ENCODE measurements at regions not wholly inside any gene's neighbourhood (a gene's known extent, or its start where the extent isn't known, plus 50 kb on each side); places are given as distances from the start of the nearest gene placed in this dataset.
"Not testable (repeated sequence)": the region's sequence is repeated elsewhere in the genome, so short reads cannot be mapped to it uniquely, and the experiment has no call there.

DNA sequence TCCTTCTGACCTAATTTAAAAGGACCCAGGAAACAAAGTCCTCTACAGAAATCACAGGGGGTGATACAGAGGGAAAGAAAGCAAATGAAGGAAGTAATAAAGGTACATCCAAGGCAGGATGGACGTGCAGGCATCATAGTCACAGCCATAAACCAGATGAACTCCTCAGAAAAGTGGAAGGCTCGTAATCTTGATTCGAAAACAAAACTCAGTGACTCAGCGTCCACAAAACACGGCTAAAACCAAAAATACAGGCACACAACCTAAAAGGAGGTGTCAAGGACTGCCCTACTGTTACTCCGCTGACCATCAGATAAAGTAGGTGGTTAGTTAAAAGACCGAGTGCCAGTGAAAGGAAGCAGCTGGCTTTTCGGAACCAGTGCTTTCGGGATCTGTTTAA, 81.5 kb downstream of the TRIM69 start:
- DNase-seq: not testable (repeated sequence)

- DNase-seq: not testable (repeated sequence)
These were observed 83.1 kb downstream of the TRIM69 start for GRCh38 chr15:44819331-44819987.

DNA sequence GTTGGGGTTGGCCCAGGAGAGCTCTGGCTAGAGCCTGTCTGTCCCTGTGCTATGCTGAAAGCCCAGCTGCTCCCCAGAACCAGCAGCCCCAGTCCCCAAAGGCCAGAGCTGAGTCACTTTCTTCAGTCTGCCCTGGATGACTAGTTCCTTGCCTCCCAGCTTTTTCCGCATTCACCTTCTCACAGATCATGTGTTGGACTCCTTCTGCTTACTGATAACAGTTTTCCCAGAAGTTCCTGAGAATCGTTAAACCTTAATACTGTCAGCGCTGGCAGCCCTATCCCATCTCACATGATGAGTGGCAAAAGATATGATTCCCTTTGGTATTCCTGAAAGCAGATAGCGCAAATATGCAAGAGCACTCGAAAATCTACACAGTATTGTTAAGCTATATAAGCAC, 84.2 kb downstream of the TRIM69 start:
- not testable (repeated sequence) for DNase-seq

- DNase-seq: not testable (repeated sequence)
These were observed 84.6 kb downstream of the TRIM69 start for GRCh38 chr15:44820967-44821366.

DNA sequence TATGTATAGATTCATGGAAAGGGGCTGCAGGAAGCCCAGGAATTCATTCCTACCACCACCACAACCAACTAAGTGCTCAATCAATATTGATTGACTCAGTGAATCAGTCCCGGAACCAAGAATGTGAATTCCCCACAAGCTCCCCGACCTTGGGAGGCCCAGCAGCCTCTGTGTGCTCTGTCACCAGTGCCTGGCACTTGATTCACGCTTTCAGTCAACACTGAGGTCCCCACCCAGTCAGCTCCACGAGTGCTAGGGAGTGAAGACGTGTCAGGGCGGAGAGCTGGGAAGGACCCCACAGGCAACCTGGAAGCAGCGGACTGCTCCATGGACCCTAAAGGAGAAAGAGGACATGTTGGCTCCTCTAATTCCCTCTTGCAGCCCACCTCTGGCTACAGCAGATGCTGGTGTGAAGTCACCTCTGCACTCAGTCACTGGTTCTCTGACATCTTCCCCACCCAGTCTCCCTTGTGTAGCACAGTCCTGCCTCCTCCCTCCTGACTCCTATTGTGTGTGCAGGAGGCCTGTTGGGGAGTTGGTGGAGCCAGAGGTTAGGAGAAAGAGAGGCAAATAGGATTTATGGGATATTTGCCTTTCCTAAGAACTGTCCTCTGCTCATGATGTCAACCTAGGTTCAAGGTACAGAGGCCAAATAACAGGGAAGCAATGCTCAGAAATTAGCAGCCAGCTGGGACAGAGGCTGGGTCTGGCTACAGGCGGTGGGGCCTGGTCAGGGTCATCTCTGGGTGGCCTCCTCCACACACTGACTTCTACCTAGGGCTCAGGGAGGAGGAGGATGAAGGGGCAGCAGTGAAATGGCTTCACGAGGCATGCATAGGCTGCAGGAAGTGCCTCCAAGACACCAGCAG, 88.2 kb downstream of the TRIM69 start:
- not testable (repeated sequence) for DNase-seq

- DNase-seq: not testable (repeated sequence)
These were observed 90.3 kb downstream of the TRIM69 start for GRCh38 chr15:44826583-44826982.

GRCh38 chr15:44828229-44828914, 92.0 kb downstream of the TRIM69 start:
- DNase-seq: not testable (repeated sequence)

DNA sequence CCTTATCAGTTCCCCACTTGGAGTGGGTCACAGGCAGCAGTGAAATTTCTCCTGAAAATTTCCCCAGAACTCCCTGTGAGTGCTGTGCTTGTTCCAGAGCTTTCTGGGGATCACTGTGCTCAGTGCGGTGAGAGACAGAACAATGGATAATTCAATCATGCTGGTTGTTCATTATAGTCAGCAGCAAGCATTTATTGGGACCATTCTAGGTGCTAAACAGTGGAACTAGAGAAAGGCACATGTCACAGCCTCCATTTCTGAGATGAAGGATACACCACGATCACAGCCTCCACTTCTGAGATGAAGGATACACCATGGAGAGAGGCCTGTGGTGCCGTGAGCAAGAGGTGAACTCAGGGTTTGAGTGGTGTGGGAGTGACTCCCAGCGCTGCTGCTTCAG, 92.8 kb downstream of the TRIM69 start:
- DNase-seq: not testable (repeated sequence)

- not testable (repeated sequence) for DNase-seq
These were observed 94.5 kb downstream of the TRIM69 start for GRCh38 chr15:44830692-44831408.

GRCh38 chr15:44831409-44831741, 95.0 kb downstream of the TRIM69 start:
- not testable (repeated sequence) for DNase-seq

- DNase-seq: not testable (repeated sequence)
These were observed 95.8 kb downstream of the TRIM69 start for GRCh38 chr15:44832133-44832532.

DNA sequence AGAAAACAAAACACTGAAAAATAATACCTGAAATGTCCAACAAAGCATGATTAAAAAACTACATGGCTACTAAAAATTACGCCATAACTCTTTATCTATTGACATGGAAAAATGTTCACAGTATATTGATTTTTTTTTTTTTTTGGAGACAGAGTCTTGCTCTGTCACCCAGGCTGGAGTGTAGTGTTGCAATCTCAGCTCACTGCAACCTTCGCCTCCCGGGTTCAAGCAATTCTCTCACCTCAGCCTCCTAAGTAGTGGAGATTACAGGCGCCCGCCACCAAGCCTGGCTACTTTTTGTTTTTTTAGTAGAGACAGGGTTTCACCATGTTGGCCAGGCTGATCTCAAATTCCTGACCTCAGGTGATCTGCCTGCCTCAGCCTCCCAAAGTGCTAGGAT, 96.8 kb downstream of the TRIM69 start:
- not testable (repeated sequence) for DNase-seq

DNA sequence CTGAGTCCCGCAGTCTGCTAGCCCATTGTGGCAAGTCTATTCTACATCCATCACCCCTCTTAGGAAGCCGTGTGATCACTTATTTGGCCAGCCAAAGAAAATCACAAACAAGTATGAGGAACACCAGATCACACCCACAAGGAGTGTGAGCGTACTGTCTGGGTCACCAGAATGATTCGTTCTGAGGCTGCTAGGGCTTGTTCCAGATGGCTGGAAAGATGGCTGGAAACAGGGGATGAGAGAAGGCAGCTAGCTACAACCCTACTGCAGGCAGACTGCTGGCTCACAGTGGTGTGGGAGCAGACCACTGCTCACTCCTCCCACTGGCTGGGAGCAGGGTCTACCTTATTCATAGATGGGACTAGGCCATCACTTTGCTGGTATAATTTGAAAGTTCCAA, 97.4 kb downstream of the TRIM69 start:
- not testable (repeated sequence) for DNase-seq

DNA sequence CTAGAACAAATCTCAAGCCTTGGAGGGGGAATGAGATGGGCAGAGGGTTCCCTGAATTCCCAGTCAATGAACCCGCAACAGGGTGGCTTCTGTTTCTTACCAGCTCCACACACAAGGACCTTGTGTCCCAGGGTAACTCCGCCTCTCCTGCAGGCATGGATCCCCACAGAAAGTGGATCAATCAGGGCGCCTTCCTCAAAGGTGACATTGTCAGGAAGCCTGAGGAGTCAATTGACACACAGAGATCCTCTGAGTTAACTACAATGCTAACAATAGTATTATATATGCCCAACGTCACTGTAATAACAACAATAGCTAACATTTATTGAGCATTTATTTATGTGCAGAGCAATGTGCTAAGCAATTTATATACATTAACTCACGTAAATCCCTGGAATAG, 98.8 kb downstream of the TRIM69 start:
- not testable (repeated sequence) for DNase-seq

- DNase-seq: no peak
These were observed 99.8 kb downstream of the TRIM69 start for GRCh38 chr15:44836094-44836493.

GRCh38 chr15:44838929-44839328, 102.6 kb downstream of the TRIM69 start:
- DNase-seq: not testable (repeated sequence)

- DNase-seq: not testable (repeated sequence)
These were observed 105.4 kb downstream of the TRIM69 start for GRCh38 chr15:44841762-44842161.

DNA sequence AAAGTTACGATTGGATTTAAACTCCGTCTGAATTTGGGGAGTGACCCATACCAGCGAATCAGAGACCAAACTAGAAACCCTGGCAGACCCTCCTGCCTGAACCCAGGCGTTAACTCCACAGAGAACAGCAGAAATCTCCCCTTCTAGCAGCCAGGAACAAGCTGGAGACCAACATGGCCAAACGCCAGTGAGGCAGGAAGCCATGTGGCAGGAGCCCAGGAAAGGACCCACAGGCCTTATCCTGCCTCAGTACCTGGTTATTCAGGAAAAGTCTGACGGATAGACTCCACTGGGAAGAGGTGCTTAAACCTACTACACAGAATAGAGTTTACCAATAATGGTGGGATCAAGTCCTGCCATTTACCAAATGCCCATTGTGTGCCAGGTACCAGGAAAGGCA, 106.6 kb downstream of the TRIM69 start:
- DNase-seq: not testable (repeated sequence)

DNA sequence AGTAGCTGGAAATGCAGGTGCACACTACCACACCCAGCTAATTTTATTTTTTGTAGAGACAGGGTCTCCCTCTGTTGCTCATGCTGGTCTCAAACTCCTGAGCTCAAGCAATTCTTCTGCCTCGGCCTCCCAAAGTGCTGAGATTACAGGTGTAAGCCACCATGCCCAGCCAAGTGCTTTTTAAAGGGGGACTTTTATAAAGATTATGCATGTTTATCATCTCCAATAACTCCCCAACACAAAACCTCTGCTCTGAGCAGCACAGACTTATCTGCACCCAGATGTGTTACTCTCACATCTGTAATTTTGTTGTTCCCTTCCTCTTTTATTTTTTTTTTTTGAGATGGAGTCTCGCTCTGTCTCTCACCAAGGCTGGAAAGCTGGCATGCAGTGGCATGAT, 108.6 kb downstream of the TRIM69 start:
- not testable (repeated sequence) for DNase-seq

- not testable (repeated sequence) for DNase-seq
These were observed 109.8 kb downstream of the TRIM69 start for GRCh38 chr15:44846156-44846555.

GRCh38 chr15:44847555-44847954, 108.9 kb upstream of the TERB2 start:
- not testable (repeated sequence) for DNase-seq

DNA sequence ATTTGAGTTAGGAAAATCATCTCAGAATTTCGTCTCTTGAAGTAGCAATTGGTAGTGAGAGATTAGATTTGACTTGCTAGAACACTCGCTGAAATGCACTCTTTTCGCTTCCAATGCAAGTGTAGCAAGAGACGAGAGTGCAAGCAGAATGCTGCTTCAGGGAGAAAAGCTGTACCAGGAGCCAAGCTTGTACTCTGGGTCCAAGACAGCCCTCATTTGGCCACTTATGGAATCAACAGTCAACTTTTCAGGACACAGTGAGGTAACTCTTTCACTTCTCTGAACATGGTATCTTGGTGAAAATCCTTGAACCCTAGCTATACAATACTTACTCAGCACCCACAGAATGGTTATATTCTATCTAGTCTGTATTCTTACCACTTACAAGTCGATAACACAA, 107.6 kb upstream of the TERB2 start:
- not testable (repeated sequence) for DNase-seq
